Smooth muscle cell (in vitro differentiated cells): ENCODE measurements at regions not wholly inside any gene's neighbourhood (a gene's known extent, or its start where the extent isn't known, plus 50 kb on each side); places are given as distances from the start of the nearest gene placed in this dataset.
A peak's percentile ranks its signal among the peaks of the same experiment; 100 is the strongest.

Experiments
- DNase-seq: peaks from one replicate; lab custom pipeline; 2025; ENCODE audit not compliant: unreplicated experiment; lab: John Stamatoyannopoulos, UW
- H2AFZ ChIP-seq: fragments of 200-600 bp; sonication (generic); 2 replicates; pipeline ENCODE4 v1.6.0; 2016; ENCODE audit warnings: antibody characterized with exemption, low read depth, mild to moderate bottlenecking
- H3F3A ChIP-seq: fragments of 200-600 bp; sonication (generic); 2 replicates; pipeline ENCODE4 v1.6.0; 2017; ENCODE audit warnings: antibody characterized with exemption, low read depth
- H3K27ac ChIP-seq: fragments of 200-600 bp; sonication (generic); 2 replicates; pipeline ENCODE4 v1.5.1; 2016; ENCODE audit warnings: low read depth, mild to moderate bottlenecking
- H3K27me3 ChIP-seq: fragments of 200-600 bp; sonication (generic); 2 replicates; pipeline ENCODE4 v1.6.1; 2016; ENCODE audit warnings: low read depth, mild to moderate bottlenecking
- H3K36me3 ChIP-seq: fragments of 200-600 bp; sonication (generic); 2 replicates; pipeline ENCODE4 v1.5.1; 2016; ENCODE audit warnings: low read depth
- H3K4me1 ChIP-seq: fragments of 200-600 bp; sonication (generic); 2 replicates; pipeline ENCODE4 v1.5.1; 2016; ENCODE audit warnings: low read depth
- H3K4me2 ChIP-seq: fragments of 200-600 bp; sonication (generic); 2 replicates; pipeline ENCODE4 v1.6.0; 2016; ENCODE audit warnings: mild to moderate bottlenecking
- H3K4me3 ChIP-seq: fragments of 200-600 bp; sonication (generic); 2 replicates; pipeline ENCODE4 v1.5.1; 2016; ENCODE audit warnings: mild to moderate bottlenecking
- H3K79me2 ChIP-seq: fragments of 200-600 bp; sonication (generic); 2 replicates; pipeline ENCODE4 v1.6.0; 2016; ENCODE audit warnings: low read depth, mild to moderate bottlenecking
- H3K9ac ChIP-seq: fragments of 200-600 bp; sonication (generic); 2 replicates; pipeline ENCODE4 v1.6.0; 2016; ENCODE audit warnings: low read depth
- H3K9me3 ChIP-seq: fragments of 200-600 bp; sonication (generic); replicated peaks from 2 replicates; pipeline ENCODE4 v1.5.1; 2016; ENCODE audit warnings: low read depth
- H4K20me1 ChIP-seq: fragments of 200-600 bp; sonication (generic); 2 replicates; pipeline ENCODE4 v1.6.0; 2016; ENCODE audit warnings: low read depth
- WGBS: methylation state at CpG from one replicate; pipeline ENCODE4 v1.1.7; 2016; ENCODE audit warnings: low lambda C conversion rate; 5-methylcytosine and 5-hydroxymethylcytosine counted together
- TF ChIP-seq, protein P1 (sequence below): fragments of 200-600 bp; sonication (generic); IDR thresholded peaks from 2 replicates; pipeline ENCODE4 v1.5.1; 2017; ENCODE audit warnings: borderline replicate concordance, mild to moderate bottlenecking, antibody characterized with exemption; ENCODE audit not compliant: insufficient read depth, poor library complexity, severe bottlenecking

DNA sequence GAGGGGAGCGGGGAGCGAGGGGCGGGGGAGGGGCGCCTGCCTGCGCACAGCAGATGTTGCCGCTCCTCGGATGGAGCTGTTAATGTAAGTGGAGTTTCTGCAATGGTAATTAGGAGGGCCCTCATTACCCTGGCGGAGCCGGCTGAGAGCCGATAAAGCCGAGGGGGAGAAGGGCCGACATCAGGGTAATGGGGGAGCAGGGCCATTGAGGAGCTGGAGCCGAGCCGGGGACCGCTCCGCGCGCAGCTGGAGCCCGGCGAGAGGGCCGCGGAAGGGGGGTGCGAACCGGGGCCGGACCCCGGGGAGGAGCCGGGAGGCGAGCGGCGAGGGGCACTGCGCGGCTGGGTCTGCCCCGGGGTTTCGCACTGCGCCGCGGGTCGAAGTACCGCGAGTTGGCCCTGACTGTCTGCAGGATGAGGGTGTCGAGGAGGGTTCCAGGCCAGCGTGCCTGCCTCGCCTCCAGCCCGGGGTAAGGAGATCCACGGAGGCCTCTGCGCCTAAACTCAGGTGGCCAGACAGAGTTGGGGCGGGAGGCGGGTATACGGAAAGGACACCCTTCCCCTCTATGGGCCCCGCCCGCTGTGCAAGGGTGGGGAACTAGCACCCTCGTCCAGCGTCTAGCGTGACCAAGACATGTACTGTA, 55.0 kb upstream of the LBX1 start:
- H3K4me3 ChIP-seq: peak overlapping the region; percentile 35
- TF ChIP-seq, protein P1, sequence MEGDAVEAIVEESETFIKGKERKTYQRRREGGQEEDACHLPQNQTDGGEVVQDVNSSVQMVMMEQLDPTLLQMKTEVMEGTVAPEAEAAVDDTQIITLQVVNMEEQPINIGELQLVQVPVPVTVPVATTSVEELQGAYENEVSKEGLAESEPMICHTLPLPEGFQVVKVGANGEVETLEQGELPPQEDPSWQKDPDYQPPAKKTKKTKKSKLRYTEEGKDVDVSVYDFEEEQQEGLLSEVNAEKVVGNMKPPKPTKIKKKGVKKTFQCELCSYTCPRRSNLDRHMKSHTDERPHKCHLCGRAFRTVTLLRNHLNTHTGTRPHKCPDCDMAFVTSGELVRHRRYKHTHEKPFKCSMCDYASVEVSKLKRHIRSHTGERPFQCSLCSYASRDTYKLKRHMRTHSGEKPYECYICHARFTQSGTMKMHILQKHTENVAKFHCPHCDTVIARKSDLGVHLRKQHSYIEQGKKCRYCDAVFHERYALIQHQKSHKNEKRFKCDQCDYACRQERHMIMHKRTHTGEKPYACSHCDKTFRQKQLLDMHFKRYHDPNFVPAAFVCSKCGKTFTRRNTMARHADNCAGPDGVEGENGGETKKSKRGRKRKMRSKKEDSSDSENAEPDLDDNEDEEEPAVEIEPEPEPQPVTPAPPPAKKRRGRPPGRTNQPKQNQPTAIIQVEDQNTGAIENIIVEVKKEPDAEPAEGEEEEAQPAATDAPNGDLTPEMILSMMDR: no peak
- H3F3A ChIP-seq: no peaks in the 10 kb centered on the region
- no peak overlapping the region for H3K27ac ChIP-seq
- peak overlapping the region; percentile 37 for H2AFZ ChIP-seq
- H3K79me2 ChIP-seq: no peaks in the 10 kb centered on the region
- H4K20me1 ChIP-seq: no peaks in the 10 kb centered on the region
- DNase-seq: no peak
- H3K9ac ChIP-seq: no peak overlapping the region
- H3K9me3 ChIP-seq: no peaks in the 10 kb centered on the region
- H3K4me1 ChIP-seq: peaks cover 33% of the 10 kb centered on the region
- H3K4me2 ChIP-seq: peak overlapping the region; percentile 82
- H3K36me3 ChIP-seq: no peaks in the 10 kb centered on the region
- H3K27me3 ChIP-seq: peaks cover 78% of the 10 kb centered on the region
- WGBS: 7% methylated on average over 26 of the region's 54 CpGs

- no peak overlapping the region for H3K4me3 ChIP-seq
- no peak overlapping the region for H2AFZ ChIP-seq
- H4K20me1 ChIP-seq: no peaks in the 10 kb centered on the region
- H3K9me3 ChIP-seq: no peaks in the 10 kb centered on the region
- no peak for DNase-seq
- no peaks in the 10 kb centered on the region for H3F3A ChIP-seq
- H3K27ac ChIP-seq: no peak overlapping the region
- TF ChIP-seq, protein P1: no peak
- H3K36me3 ChIP-seq: no peaks in the 10 kb centered on the region
- peaks cover 84% of the 10 kb centered on the region for H3K27me3 ChIP-seq
- WGBS: 32% methylated on average over 7 of the region's 7 CpGs
- no peaks in the 10 kb centered on the region for H3K79me2 ChIP-seq
- H3K4me2 ChIP-seq: peak overlapping the region; percentile 82
- H3K9ac ChIP-seq: no peak overlapping the region
- peaks cover 33% of the 10 kb centered on the region for H3K4me1 ChIP-seq
Measured at GRCh38 chr10:101284744-101285463, 55.6 kb upstream of the LBX1 start.

DNA sequence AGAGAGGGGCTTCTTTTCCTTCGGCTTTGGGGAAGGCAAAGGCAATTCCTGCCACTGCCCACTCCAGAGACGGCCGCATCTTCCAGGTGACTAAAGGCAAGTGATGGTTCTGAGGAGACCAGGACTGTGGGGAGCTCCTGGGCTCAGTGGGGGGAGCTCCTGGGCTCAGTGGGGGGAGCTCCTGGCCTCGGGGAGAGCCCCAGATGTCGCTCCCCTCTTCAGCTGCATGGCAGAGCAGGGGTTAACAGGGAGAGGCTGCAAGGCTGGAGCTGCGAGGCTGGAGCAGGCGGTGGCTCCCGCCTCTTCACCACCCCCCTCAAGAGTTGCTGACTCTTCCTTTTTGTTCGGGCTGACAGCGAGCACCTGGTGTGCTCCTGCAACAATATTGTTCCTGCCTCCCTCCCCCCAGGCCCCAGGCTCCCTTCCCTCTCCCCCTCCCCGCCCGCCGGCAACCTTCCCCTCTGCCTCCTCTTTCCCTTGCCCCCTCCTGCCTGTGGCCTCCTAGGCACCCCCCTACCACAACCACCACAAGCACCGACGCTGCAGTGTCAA, 56.3 kb upstream of the LBX1 start:
- Histone ChIP-seq H3K79me2 (no peaks in the 10 kb centered on the region), H3K9ac (no peak overlapping the region), H3K36me3 (no peaks in the 10 kb centered on the region), H3F3A (no peaks in the 10 kb centered on the region), H3K4me2 (no peak overlapping the region), H3K9me3 (no peaks in the 10 kb centered on the region), H3K4me1 (peaks cover 33% of the 10 kb centered on the region), H3K4me3 (no peak overlapping the region), H2AFZ (no peak overlapping the region), H3K27ac (no peak overlapping the region), H3K27me3 (peaks cover 91% of the 10 kb centered on the region), H4K20me1 (no peaks in the 10 kb centered on the region)
- no peak for DNase-seq
- TF ChIP-seq, protein P1: no peak
- 22% methylated on average over 8 of the region's 15 CpGs for WGBS
